HG03108 (cell line): ENCODE measurements at regions not wholly inside any gene's neighbourhood (a gene's known extent, or its start where the extent isn't known, plus 50 kb on each side); places are given as distances from the start of the nearest gene placed in this dataset.

Experiments used
- ATAC-seq: cut with Tn5 transposase; IDR thresholded peaks from one replicate; pipeline ENCODE4 v1.9.1; 2021; ENCODE audit warnings: moderate library complexity; ENCODE audit not compliant: unreplicated experiment

GRCh38 chr5:153881687-153882086, 157.0 kb downstream of the FAM114A2 start:
- no peak for ATAC-seq

- ATAC-seq = no peak
Observed at GRCh38 chr5:153880106-153880505, 158.6 kb downstream of the FAM114A2 start.

- ATAC-seq = no peak
Observed at GRCh38 chr5:153879596-153879995, 159.1 kb downstream of the FAM114A2 start.

GRCh38 chr5:153866176-153866575, 172.5 kb downstream of the FAM114A2 start:
- ATAC-seq = no peak

- no peak for ATAC-seq
Observed at GRCh38 chr5:153865016-153865415, 173.7 kb downstream of the FAM114A2 start.

- ATAC-seq = no peak
Observed at GRCh38 chr5:153863951-153864350, 174.8 kb downstream of the FAM114A2 start.
